Astrocyte (in vitro differentiated cells and primary cell): ENCODE measurements at regions not wholly inside any gene's neighbourhood (a gene's known extent, or its start where the extent isn't known, plus 50 kb on each side); places are given as distances from the start of the nearest gene placed in this dataset.
A peak's percentile ranks its signal among the peaks of the same experiment; 100 is the strongest.

Experiments used
- DNase-seq: peaks from one replicate; pipeline ENCODE4 v3.0.0-alpha.2; 2010; ENCODE audit warnings: low read depth
- FAIRE-seq: peaks from 2 replicates; lab custom pipeline; 2011; peaks lifted over from hg19 to GRCh38; lab: Jason Lieb, UNC
- H2AFZ ChIP-seq: 2 replicates; pipeline ENCODE4 v1.6.0; 2012; ENCODE audit warnings: low read depth, low read length, inconsistent platforms
- H3K27ac ChIP-seq: 2 replicates; pipeline ENCODE4 v1.5.1; 2011; ENCODE audit warnings: low read depth, low read length, inconsistent platforms
- H3K27me3 ChIP-seq: 2 replicates; pipeline ENCODE4 v1.6.0; 2011; ENCODE audit warnings: low read length, inconsistent platforms; ENCODE audit not compliant: insufficient read depth
- H3K36me3 ChIP-seq: 2 replicates; pipeline ENCODE4 v1.5.1; 2011; ENCODE audit warnings: low read length, inconsistent platforms; ENCODE audit not compliant: insufficient read depth
- H3K4me1 ChIP-seq: 2 replicates; pipeline ENCODE4 v1.5.1; 2011; ENCODE audit warnings: low read length, inconsistent platforms; ENCODE audit not compliant: insufficient read depth
- H3K4me2 ChIP-seq: 2 replicates; pipeline ENCODE4 v1.6.0; 2012; ENCODE audit warnings: low read length, inconsistent platforms
- H3K4me3 ChIP-seq: 2 replicates; pipeline ENCODE4 v1.5.1; 2011; ENCODE audit warnings: low read depth, mild to moderate bottlenecking, low read length, inconsistent platforms; ENCODE audit not compliant: insufficient read depth
- H3K79me2 ChIP-seq: 2 replicates; pipeline ENCODE4 v1.6.0; 2012; ENCODE audit warnings: mild to moderate bottlenecking, low read length, inconsistent platforms; ENCODE audit not compliant: insufficient read depth
- H3K9ac ChIP-seq: 2 replicates; pipeline ENCODE4 v1.6.0; 2012; ENCODE audit warnings: mild to moderate bottlenecking, low read length, inconsistent platforms
- H3K9me3 ChIP-seq: 2 replicates; pipeline ENCODE4 v1.5.1; 2012; ENCODE audit warnings: low read depth, mild to moderate bottlenecking, low read length, inconsistent platforms; ENCODE audit not compliant: insufficient read depth
- H4K20me1 ChIP-seq: 2 replicates; pipeline ENCODE4 v1.6.0; 2012; ENCODE audit warnings: low read length, inconsistent platforms; ENCODE audit not compliant: insufficient read depth
- H3K27ac Mint-ChIP-seq: one replicate; pipeline ENCODE4 v1.8.0; 2021; ENCODE audit warnings: mild to moderate bottlenecking, mixed read lengths; ENCODE audit not compliant: unreplicated experiment
- H3K27me3 Mint-ChIP-seq: one replicate; pipeline ENCODE4 v1.8.0; 2021; ENCODE audit warnings: low read depth, mixed read lengths; ENCODE audit not compliant: unreplicated experiment
- H3K36me3 Mint-ChIP-seq: one replicate; pipeline ENCODE4 v1.8.0; 2021; ENCODE audit warnings: low read depth, mixed read lengths; ENCODE audit not compliant: unreplicated experiment
- H3K4me1 Mint-ChIP-seq: one replicate; pipeline ENCODE4 v1.8.0; 2021; ENCODE audit warnings: low read depth, mixed read lengths; ENCODE audit not compliant: unreplicated experiment
- H3K4me3 Mint-ChIP-seq: one replicate; pipeline ENCODE4 v1.8.0; 2021; ENCODE audit warnings: mild to moderate bottlenecking, moderate library complexity, mixed read lengths; ENCODE audit not compliant: unreplicated experiment
- H3K9me3 Mint-ChIP-seq: one replicate; pipeline ENCODE4 v1.8.0; 2021; ENCODE audit warnings: mild to moderate bottlenecking, mixed read lengths; ENCODE audit not compliant: unreplicated experiment
- CTCF ChIP-seq: IDR thresholded peaks from 2 replicates; pipeline ENCODE4 v1.5.1; 2011; ENCODE audit warnings: low read depth, mild to moderate bottlenecking, inconsistent platforms, low read length, moderate library complexity; ENCODE audit not compliant: insufficient read depth
- EZH2 ChIP-seq: IDR thresholded peaks from 2 replicates; pipeline ENCODE4 v1.6.1; 2012; ENCODE audit warnings: mild to moderate bottlenecking, low read length, inconsistent platforms; ENCODE audit not compliant: insufficient read depth

GRCh38 chr13:53623146-53623545, 594.5 kb downstream of the OLFM4 start:
- no peak overlapping the region for H2AFZ ChIP-seq
- peaks cover 24% of the 10 kb centered on the region for H3K4me1 Mint-ChIP-seq
- no peaks in the 10 kb centered on the region for H3K27me3 Mint-ChIP-seq
- H3K9ac ChIP-seq, result no peak overlapping the region
- no peak for FAIRE-seq
- H3K9me3 Mint-ChIP-seq, result no peaks in the 10 kb centered on the region
- peaks cover 11% of the 10 kb centered on the region for H3K4me1 ChIP-seq
- no peaks in the 10 kb centered on the region for H3K36me3 Mint-ChIP-seq
- no peak overlapping the region for H3K4me3 ChIP-seq
- H3K36me3 ChIP-seq, result no peaks in the 10 kb centered on the region
- no peaks in the 10 kb centered on the region for H3K27me3 ChIP-seq
- no peak overlapping the region for H3K4me3 Mint-ChIP-seq
- no peak for TF ChIP-seq EZH2
- no peak for TF ChIP-seq CTCF
- H3K27ac ChIP-seq, result no peak overlapping the region
- no peaks in the 10 kb centered on the region for H3K79me2 ChIP-seq
- no peaks in the 10 kb centered on the region for H4K20me1 ChIP-seq
- H3K27ac Mint-ChIP-seq, result peak overlapping the region; percentile 86
- H3K9me3 ChIP-seq, result no peaks in the 10 kb centered on the region
- H3K4me2 ChIP-seq, result peak overlapping the region; percentile 56
- no peak for DNase-seq

DNA sequence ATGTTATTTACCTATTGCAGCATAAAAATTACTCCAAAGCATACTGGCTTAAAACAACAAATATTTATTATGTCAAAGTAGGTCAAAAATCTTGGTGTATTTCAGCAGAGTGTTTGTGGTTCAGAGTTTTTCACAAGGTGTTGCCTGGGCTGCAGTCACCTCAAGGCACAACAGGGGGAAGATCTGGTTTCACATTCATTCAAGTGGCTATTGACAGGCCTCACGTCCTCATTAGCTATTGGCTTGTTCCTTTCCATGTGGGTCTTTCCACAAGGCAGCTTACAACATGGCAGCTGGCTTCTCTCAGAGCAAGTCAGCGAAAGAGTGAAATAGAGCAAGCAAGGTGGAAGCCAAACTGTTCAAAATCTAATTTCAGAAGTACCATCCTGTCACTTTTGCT, 602.9 kb downstream of the OLFM4 start:
- no peaks in the 10 kb centered on the region for H3K4me1 Mint-ChIP-seq
- H3K27me3 ChIP-seq, result no peaks in the 10 kb centered on the region
- H3K27ac Mint-ChIP-seq, result no peak overlapping the region
- FAIRE-seq (no peak), DNase-seq (no peak)
- H3K79me2 ChIP-seq, result no peaks in the 10 kb centered on the region
- H3K27me3 Mint-ChIP-seq, result no peaks in the 10 kb centered on the region
- no peaks in the 10 kb centered on the region for H4K20me1 ChIP-seq
- H3K27ac ChIP-seq, result no peak overlapping the region
- no peak for TF ChIP-seq CTCF
- no peak for TF ChIP-seq EZH2
- H3K4me1 ChIP-seq, result no peaks in the 10 kb centered on the region
- no peaks in the 10 kb centered on the region for H3K9me3 ChIP-seq
- no peak overlapping the region for H3K4me3 Mint-ChIP-seq
- H2AFZ ChIP-seq, result no peak overlapping the region
- no peaks in the 10 kb centered on the region for H3K36me3 ChIP-seq
- no peak overlapping the region for H3K9ac ChIP-seq
- no peaks in the 10 kb centered on the region for H3K9me3 Mint-ChIP-seq
- no peak overlapping the region for H3K4me2 ChIP-seq
- no peak overlapping the region for H3K4me3 ChIP-seq
- no peaks in the 10 kb centered on the region for H3K36me3 Mint-ChIP-seq

- Mint-ChIP-seq H3K4me3 (no peak overlapping the region), H3K36me3 (no peaks in the 10 kb centered on the region), H3K27ac (no peak overlapping the region), H3K4me1 (no peaks in the 10 kb centered on the region), H3K27me3 (no peaks in the 10 kb centered on the region), H3K9me3 (no peaks in the 10 kb centered on the region)
- DNase-seq (no peak), FAIRE-seq (no peak)
- H3K4me2 ChIP-seq, result no peak overlapping the region
- H2AFZ ChIP-seq, result no peak overlapping the region
- no peaks in the 10 kb centered on the region for H4K20me1 ChIP-seq
- no peaks in the 10 kb centered on the region for H3K9me3 ChIP-seq
- H3K4me3 ChIP-seq, result no peak overlapping the region
- TF ChIP-seq CTCF, result no peak
- no peak for TF ChIP-seq EZH2
- no peaks in the 10 kb centered on the region for H3K27me3 ChIP-seq
- H3K79me2 ChIP-seq, result no peaks in the 10 kb centered on the region
- H3K36me3 ChIP-seq, result no peaks in the 10 kb centered on the region
- H3K9ac ChIP-seq, result no peak overlapping the region
- H3K27ac ChIP-seq, result no peak overlapping the region
- H3K4me1 ChIP-seq, result no peaks in the 10 kb centered on the region
Observed at GRCh38 chr13:53638040-53638439, 609.4 kb downstream of the OLFM4 start.
